Fibroblast of lung (primary cell): ENCODE measurements at regions not wholly inside any gene's neighbourhood (a gene's known extent, or its start where the extent isn't known, plus 50 kb on each side); places are given as distances from the start of the nearest gene placed in this dataset.

Experiments used
- DNase-seq, 2 donors: peaks; one replicate each; pipeline versions ENCODE4 v3.0.0 to v3.0.0-alpha.2; 2010; ENCODE audit warnings: low read depth in 2 of 2
- H2AFZ ChIP-seq: 2 replicates; pipeline ENCODE4 v1.5.1; 2012; ENCODE audit warnings: low read length, control low read depth, inconsistent platforms
- H3K27ac ChIP-seq: 2 replicates; pipeline ENCODE4 v1.5.1; 2011; ENCODE audit warnings: low read length, control low read depth; ENCODE audit not compliant: insufficient read depth
- H3K27me3 ChIP-seq: 2 replicates; pipeline ENCODE4 v1.5.1; 2011; ENCODE audit warnings: mild to moderate bottlenecking, low read length; ENCODE audit not compliant: control insufficient read depth, insufficient read depth
- H3K36me3 ChIP-seq: 2 replicates; pipeline ENCODE4 v1.5.1; 2011; ENCODE audit warnings: low read length; ENCODE audit not compliant: control insufficient read depth, insufficient read depth
- H3K4me1 ChIP-seq: 2 replicates; pipeline ENCODE4 v1.5.1; 2011; ENCODE audit warnings: low read length; ENCODE audit not compliant: control insufficient read depth, insufficient read depth; ENCODE audit errors: extremely low read depth
- H3K4me2 ChIP-seq: 2 replicates; pipeline ENCODE4 v1.5.1; 2011; ENCODE audit warnings: low read length, control low read depth; ENCODE audit not compliant: insufficient read depth; ENCODE audit errors: extremely low read depth
- H3K4me3 ChIP-seq, 4 experiments: fragments of 200-600 bp in 1 of 4; sonication (generic) in 1 of 4; replicated peaks in 1 of 4; 2 replicates each; pipeline ENCODE4 v1.5.1; 2011 to 2016; ENCODE audit warnings: low read length in 4 of 4, low read depth in 3 of 4, mild to moderate bottlenecking in 3 of 4, control low read depth in 2 of 4, inconsistent platforms in 1 of 4, mixed read lengths in 1 of 4; ENCODE audit not compliant: insufficient read depth in 1 of 4; ENCODE audit errors: control extremely low read depth in 1 of 4
- H3K79me2 ChIP-seq: 2 replicates; pipeline ENCODE4 v1.5.1; 2012; ENCODE audit warnings: mild to moderate bottlenecking, low read length, inconsistent platforms; ENCODE audit not compliant: control insufficient read depth, insufficient read depth
- H3K9ac ChIP-seq: 2 replicates; pipeline ENCODE4 v1.5.1; 2011; ENCODE audit warnings: mild to moderate bottlenecking, low read length, control low read depth; ENCODE audit not compliant: insufficient read depth
- H3K9me3 ChIP-seq: 2 replicates; pipeline ENCODE4 v1.5.1; 2012; ENCODE audit warnings: low read depth, low read length; ENCODE audit not compliant: control insufficient read depth, insufficient read depth
- H4K20me1 ChIP-seq: 2 replicates; pipeline ENCODE4 v1.5.1; 2011; ENCODE audit warnings: low read length; ENCODE audit not compliant: control insufficient read depth, insufficient read depth; ENCODE audit errors: extremely low read depth
- CTCF ChIP-seq, 2 donors: IDR thresholded peaks in 1 of 2; conservative IDR thresholded peaks in 1 of 2; 1 replicate in 1 of 2; 2 replicates in 1 of 2; pipeline ENCODE4 v1.5.1; 2011 to 2012; ENCODE audit warnings: low read length in 2 of 2, control low read depth in 1 of 2, inconsistent platforms in 1 of 2, low read depth in 1 of 2, mild to moderate bottlenecking in 1 of 2
- EZH2 ChIP-seq: IDR thresholded peaks from 2 replicates; pipeline ENCODE4 v1.5.1; 2012; ENCODE audit warnings: low read length, control low read depth, mild to moderate bottlenecking; ENCODE audit errors: missing control alignments

GRCh38 chr12:5272018-5272785 is 159.7 kb upstream of the NTF3 start:
- TF ChIP-seq EZH2 = no peak
- no peak for TF ChIP-seq CTCF (conservative IDR thresholded peaks at IDR 0.05 in 1 of 2, IDR thresholded peaks at IDR 0.05 in 1 of 2; ENCODE audit: low read depth in 1 of 2, low read length in 2 of 2)
- Histone ChIP-seq H3K4me2 (no peak overlapping the region), H4K20me1 (no peaks in the 10 kb centered on the region), H3K79me2 (no peaks in the 10 kb centered on the region), H3K36me3 (no peaks in the 10 kb centered on the region), H3K4me3 (no peak overlapping the region), H3K9ac (no peak overlapping the region), H3K27me3 (no peaks in the 10 kb centered on the region), H3K4me1 (peaks cover 6% of the 10 kb centered on the region), H2AFZ (no peak overlapping the region), H3K27ac (no peak overlapping the region), H3K9me3 (no peaks in the 10 kb centered on the region)
- DNase-seq = peak in 1 of 2 donors; percentile 49

GRCh38 chr12:5273709-5274108 is 158.2 kb upstream of the NTF3 start:
- no peak overlapping the region for H3K9ac ChIP-seq
- peaks cover 2% of the 10 kb centered on the region for H3K4me1 ChIP-seq
- H2AFZ ChIP-seq = no peak overlapping the region
- H4K20me1 ChIP-seq = no peaks in the 10 kb centered on the region
- no peaks in the 10 kb centered on the region for H3K79me2 ChIP-seq
- no peak for DNase-seq
- no peak overlapping the region for H3K4me2 ChIP-seq
- no peaks in the 10 kb centered on the region for H3K27me3 ChIP-seq
- H3K36me3 ChIP-seq = no peaks in the 10 kb centered on the region
- no peak overlapping the region for H3K4me3 ChIP-seq
- H3K27ac ChIP-seq = no peak overlapping the region
- no peaks in the 10 kb centered on the region for H3K9me3 ChIP-seq
- no peak for TF ChIP-seq CTCF (conservative IDR thresholded peaks at IDR 0.05 in 1 of 2, IDR thresholded peaks at IDR 0.05 in 1 of 2; ENCODE audit: low read depth in 1 of 2, low read length in 2 of 2)
- no peak for TF ChIP-seq EZH2

GRCh38 chr12:5276327-5276880 is 155.5 kb upstream of the NTF3 start:
- no peak overlapping the region for H3K27ac ChIP-seq
- no peaks in the 10 kb centered on the region for H3K4me1 ChIP-seq
- no peak for TF ChIP-seq EZH2
- TF ChIP-seq CTCF (conservative IDR thresholded peaks at IDR 0.05 in 1 of 2, IDR thresholded peaks at IDR 0.05 in 1 of 2; ENCODE audit: low read depth in 1 of 2, low read length in 2 of 2) = no peak
- H3K27me3 ChIP-seq = no peaks in the 10 kb centered on the region
- no peak overlapping the region for H2AFZ ChIP-seq
- DNase-seq = no peak
- no peaks in the 10 kb centered on the region for H3K79me2 ChIP-seq
- H3K36me3 ChIP-seq = no peaks in the 10 kb centered on the region
- H3K4me2 ChIP-seq = no peak overlapping the region
- no peaks in the 10 kb centered on the region for H3K9me3 ChIP-seq
- H4K20me1 ChIP-seq = no peaks in the 10 kb centered on the region
- no peak overlapping the region for H3K9ac ChIP-seq
- no peak overlapping the region for H3K4me3 ChIP-seq
